Cardiac septum (tissue), 1 donor: ENCODE measurements at regions not wholly inside any gene's neighbourhood (a gene's known extent, or its start where the extent isn't known, plus 50 kb on each side); places are given as distances from the start of the nearest gene placed in this dataset.
"Not testable (repeated sequence)": the region's sequence is repeated elsewhere in the genome, so short reads cannot be mapped to it uniquely, and the experiment has no call there.

Source experiments
- DNase-seq: peaks from one replicate; pipeline ENCODE4 v3.0.0-alpha.2; 2020; ENCODE audit warnings: low spot score
- intact Hi-C: fragments of 100-400 bp; cut with DNase I; formaldehyde crosslinking; loops from one replicate; pipeline ENCODE4 v1.14.0; 2022
- donor health status: DM: no; HTN: no; CAD: no.

GRCh38 chr10:4224178-4224577, 439.2 kb upstream of the KLF6 start:
- intact Hi-C loops = no loop called here
- DNase-seq = no peak

GRCh38 chr10:4221310-4221709, 436.3 kb upstream of the KLF6 start:
- DNase-seq, intact Hi-C loops: not testable (repeated sequence)

- intact Hi-C loops = no loop called here
- no peak for DNase-seq
Observed at GRCh38 chr10:4219901-4220300, 434.9 kb upstream of the KLF6 start.

- intact Hi-C loops = no loop called here
Observed at GRCh38 chr10:4217653-4218052, 432.6 kb upstream of the KLF6 start.

GRCh38 chr10:4217187-4217586, 432.2 kb upstream of the KLF6 start:
- DNase-seq = no peak
- intact Hi-C loops = no loop called here

More at GRCh38 chr10:4217653-4218052, 432.6 kb upstream of the KLF6 start:
- DNase-seq = no peak

- DNase-seq = no peak
- intact Hi-C loops = no loop called here
Observed at GRCh38 chr10:4216726-4217125, 431.7 kb upstream of the KLF6 start.

GRCh38 chr10:4215963-4216575, 431.1 kb upstream of the KLF6 start:
- DNase-seq = no peak
- intact Hi-C loops = no loop called here

GRCh38 chr10:4215485-4215884, 430.5 kb upstream of the KLF6 start:
- no peak for DNase-seq
- intact Hi-C loops = no loop called here

GRCh38 chr10:4214908-4215307, 429.9 kb upstream of the KLF6 start:
- intact Hi-C loops = no loop called here
- DNase-seq = no peak

- intact Hi-C loops = no loop called here
- no peak for DNase-seq
Observed at GRCh38 chr10:4213441-4213840, 428.4 kb upstream of the KLF6 start.

GRCh38 chr10:4212111-4212630, 427.2 kb upstream of the KLF6 start:
- intact Hi-C loops = no loop called here
- DNase-seq = no peak

- no peak for DNase-seq
- intact Hi-C loops = no loop called here
Observed at GRCh38 chr10:4208499-4208898, 423.5 kb upstream of the KLF6 start.

- DNase-seq = no peak
- intact Hi-C loops = no loop called here
Observed at GRCh38 chr10:4205113-4205512, 420.1 kb upstream of the KLF6 start.

GRCh38 chr10:4202938-4203337, 417.9 kb upstream of the KLF6 start:
- intact Hi-C loops = loop anchor here (5.0 kb wide), 1 partner anchor 34 kb away; no protein-coding TSS in a partner anchor
- no peak for DNase-seq

- no peak for DNase-seq
- intact Hi-C loops = loop anchor here (5.0 kb wide), 1 partner anchor 35 kb away; no protein-coding TSS in a partner anchor
Observed at GRCh38 chr10:4201866-4202825, 417.1 kb upstream of the KLF6 start.

GRCh38 chr10:4199196-4199595, 414.2 kb upstream of the KLF6 start:
- DNase-seq = no peak
- intact Hi-C loops = loop anchor here (5.0 kb wide), 2 partner anchors 112 to 417 kb away; no protein-coding TSS in a partner anchor

- no peak for DNase-seq
- intact Hi-C loops = loop anchor here (5.0 kb wide), 2 partner anchors 111 to 416 kb away; no protein-coding TSS in a partner anchor
Observed at GRCh38 chr10:4198216-4198615, 413.2 kb upstream of the KLF6 start.

- no peak for DNase-seq
- intact Hi-C loops = loop anchor here (5.0 kb wide), 2 partner anchors 110 to 415 kb away; no protein-coding TSS in a partner anchor
Observed at GRCh38 chr10:4197676-4198075, 412.7 kb upstream of the KLF6 start.

GRCh38 chr10:4196771-4197390, 411.9 kb upstream of the KLF6 start:
- intact Hi-C loops = loop anchor here (5.0 kb wide), 2 partner anchors 110 to 415 kb away; no protein-coding TSS in a partner anchor
- DNase-seq = no peak

- DNase-seq = no peak
- intact Hi-C loops = loop anchor here (5.0 kb wide), 2 partner anchors 109 to 414 kb away; no protein-coding TSS in a partner anchor
Observed at GRCh38 chr10:4196183-4196582, 411.2 kb upstream of the KLF6 start.
